ENCODE measurements at regions not wholly inside any gene's neighbourhood (a gene's known extent, or its start where the extent isn't known, plus 50 kb on each side); places are given as distances from the start of the nearest gene placed in this dataset.

DNA sequence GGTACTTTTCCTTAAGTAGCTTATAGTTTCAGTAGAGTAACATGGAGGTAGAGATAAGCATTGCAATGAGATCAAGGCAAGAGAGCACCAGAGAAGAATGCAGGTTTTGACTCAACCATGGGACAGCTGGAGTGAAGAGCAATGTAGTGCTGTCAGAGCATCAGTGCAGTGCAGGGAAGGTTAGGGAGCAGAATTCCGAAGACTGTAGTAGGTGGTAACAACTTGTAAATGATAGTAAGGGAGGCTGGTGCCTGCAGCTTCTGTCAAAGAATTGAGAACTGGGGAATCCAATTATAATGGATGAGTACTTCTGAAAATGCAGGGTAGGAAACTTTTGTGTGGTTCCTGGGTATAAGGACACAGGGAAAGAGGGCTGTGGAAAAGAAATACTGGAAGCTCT lies 183.2 kb downstream of the KCNS3 start:
- H3K4me3 ChIP-seq (ENCODE audit: insufficient read depth, low read depth, low read length) = no peak overlapping the region
- no peak overlapping the region for H2BK5ac ChIP-seq (ENCODE audit: low read depth, low read length, poor library complexity, severe bottlenecking)
- H3K9me3 ChIP-seq (ENCODE audit: control insufficient read depth, insufficient read depth, low read length) = no peaks in the 10 kb centered on the region
- no peak overlapping the region for H3K27ac ChIP-seq (ENCODE audit: insufficient read depth, low read length)
- no peak overlapping the region for H4K91ac ChIP-seq (ENCODE audit: insufficient read depth, low read depth, low read length)
- no peaks in the 10 kb centered on the region; the same call in 1 of the 2 replicates for H3K9me1 ChIP-seq (ENCODE audit: insufficient read depth, low read length)
- WGBS, 2 experiments (ENCODE audit: extremely low coverage in 2 of 2, insufficient read length in 1 of 2) = no CpG with 5 or more reads among the region's 1 CpG
- no peak for DNase-seq
- no peak overlapping the region for H3K18ac ChIP-seq (ENCODE audit: low read depth, low read length)
- no peak overlapping the region for H4K8ac ChIP-seq (ENCODE audit: low read depth in 2 of 2, low read length in 2 of 2)
- TF ChIP-seq POLR2A (IDR thresholded peaks at IDR 0.05; ENCODE audit: low read depth, low read length) = no peak
- TF ChIP-seq, protein P1, sequence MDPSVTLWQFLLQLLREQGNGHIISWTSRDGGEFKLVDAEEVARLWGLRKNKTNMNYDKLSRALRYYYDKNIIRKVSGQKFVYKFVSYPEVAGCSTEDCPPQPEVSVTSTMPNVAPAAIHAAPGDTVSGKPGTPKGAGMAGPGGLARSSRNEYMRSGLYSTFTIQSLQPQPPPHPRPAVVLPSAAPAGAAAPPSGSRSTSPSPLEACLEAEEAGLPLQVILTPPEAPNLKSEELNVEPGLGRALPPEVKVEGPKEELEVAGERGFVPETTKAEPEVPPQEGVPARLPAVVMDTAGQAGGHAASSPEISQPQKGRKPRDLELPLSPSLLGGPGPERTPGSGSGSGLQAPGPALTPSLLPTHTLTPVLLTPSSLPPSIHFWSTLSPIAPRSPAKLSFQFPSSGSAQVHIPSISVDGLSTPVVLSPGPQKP (IDR thresholded peaks at IDR 0.05; ENCODE audit: borderline replicate concordance, low read depth, low read length) = no peak
- no peak for TF ChIP-seq RFX5 (IDR thresholded peaks at IDR 0.05; ENCODE audit: low read depth, low read length)
- no peak for TF ChIP-seq MXI1 (IDR thresholded peaks at IDR 0.05; ENCODE audit: borderline replicate concordance, low read depth, low read length)
- no peak for TF ChIP-seq BHLHE40 (IDR thresholded peaks at IDR 0.05; ENCODE audit: low read depth, low read length)
- TF ChIP-seq RCOR1 (IDR thresholded peaks at IDR 0.05; ENCODE audit: insufficient replicate concordance, low read length) = no peak
- TF ChIP-seq RAD21 (IDR thresholded peaks at IDR 0.05; ENCODE audit: low read length) = no peak
- no peak for TF ChIP-seq CEBPB (IDR thresholded peaks at IDR 0.05; ENCODE audit: low read depth, low read length)
- TF ChIP-seq SMC3 (IDR thresholded peaks at IDR 0.05; ENCODE audit: low read depth, low read length) = no peak
- TF ChIP-seq NFE2L2 (IDR thresholded peaks at IDR 0.05; ENCODE audit: low read depth, low read length) = no peak
- TF ChIP-seq MAZ (IDR thresholded peaks at IDR 0.05; ENCODE audit: borderline replicate concordance, low read depth, low read length) = no peak
- no peak for TF ChIP-seq FOS (IDR thresholded peaks at IDR 0.05; ENCODE audit: low read depth, low read length)
- TF ChIP-seq, protein P2, sequence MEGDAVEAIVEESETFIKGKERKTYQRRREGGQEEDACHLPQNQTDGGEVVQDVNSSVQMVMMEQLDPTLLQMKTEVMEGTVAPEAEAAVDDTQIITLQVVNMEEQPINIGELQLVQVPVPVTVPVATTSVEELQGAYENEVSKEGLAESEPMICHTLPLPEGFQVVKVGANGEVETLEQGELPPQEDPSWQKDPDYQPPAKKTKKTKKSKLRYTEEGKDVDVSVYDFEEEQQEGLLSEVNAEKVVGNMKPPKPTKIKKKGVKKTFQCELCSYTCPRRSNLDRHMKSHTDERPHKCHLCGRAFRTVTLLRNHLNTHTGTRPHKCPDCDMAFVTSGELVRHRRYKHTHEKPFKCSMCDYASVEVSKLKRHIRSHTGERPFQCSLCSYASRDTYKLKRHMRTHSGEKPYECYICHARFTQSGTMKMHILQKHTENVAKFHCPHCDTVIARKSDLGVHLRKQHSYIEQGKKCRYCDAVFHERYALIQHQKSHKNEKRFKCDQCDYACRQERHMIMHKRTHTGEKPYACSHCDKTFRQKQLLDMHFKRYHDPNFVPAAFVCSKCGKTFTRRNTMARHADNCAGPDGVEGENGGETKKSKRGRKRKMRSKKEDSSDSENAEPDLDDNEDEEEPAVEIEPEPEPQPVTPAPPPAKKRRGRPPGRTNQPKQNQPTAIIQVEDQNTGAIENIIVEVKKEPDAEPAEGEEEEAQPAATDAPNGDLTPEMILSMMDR (conservative IDR thresholded peaks at IDR 0.05; ENCODE audit: low read depth, low read length) = no peak
- TF ChIP-seq USF2 (IDR thresholded peaks at IDR 0.05; ENCODE audit: low read depth, low read length) = no peak
- no peak for TF ChIP-seq CHD1 (IDR thresholded peaks at IDR 0.05; ENCODE audit: low read depth, low read length)
- TF ChIP-seq MAFK (IDR thresholded peaks at IDR 0.05; ENCODE audit: low read depth, low read length) = no peak
- no peak overlapping the region for H2AFZ ChIP-seq (replicated peaks; ENCODE audit: low read length, poor library complexity)
- H3K9ac ChIP-seq (ENCODE audit: low read depth, low read length) = no peak overlapping the region
- H3K36me3 ChIP-seq (ENCODE audit: control insufficient read depth, insufficient read depth, low read length) = no peaks in the 10 kb centered on the region
- no peak overlapping the region for H3K14ac ChIP-seq (replicated peaks; ENCODE audit: low read depth, low read length)
- H2BK15ac ChIP-seq (ENCODE audit: low read depth, low read length) = no peak overlapping the region
- no peaks in the 10 kb centered on the region for H3K4me1 ChIP-seq (ENCODE audit: control insufficient read depth, insufficient read depth, low read length)
- H3K79me1 ChIP-seq (ENCODE audit: low read depth in 1 of 2, low read length in 2 of 2) = no peaks in the 10 kb centered on the region
- ChIA-PET CTCF (no interaction called here), POLR2A (ENCODE audit: unreplicated experiment) (no interaction called here)
- no peak overlapping the region for H2AK9ac ChIP-seq (replicated peaks; ENCODE audit: low read depth, low read length, poor library complexity)
- no peak overlapping the region for H2AK5ac ChIP-seq (ENCODE audit: low read depth, low read length)
- in situ Hi-C loops (cut with MboI; ENCODE audit: low sequenced_read_pairs) = no loop called here
- H4K20me1 ChIP-seq (ENCODE audit: insufficient read depth, low read length) = no peaks in the 10 kb centered on the region
- no TSS peak for BruUV-seq (replicated peaks)
- H3K4ac ChIP-seq (ENCODE audit: low read depth, low read length) = no peak overlapping the region
- no peak overlapping the region for H3K23ac ChIP-seq (ENCODE audit: low read depth, low read length)
- H2BK20ac ChIP-seq (ENCODE audit: low read depth, low read length) = no peak overlapping the region
- no peak overlapping the region for H2BK120ac ChIP-seq (ENCODE audit: low read depth, low read length)
- ATAC-seq (ENCODE audit: low read depth) = no peak
- H4K5ac ChIP-seq (ENCODE audit: low read depth, low read length) = no peak overlapping the region
- peaks cover 2% of the 10 kb centered on the region; the same call in 1 of the 2 replicates for H3K27me3 ChIP-seq (ENCODE audit: control insufficient read depth, insufficient read depth, low read length)
- no peak overlapping the region for H3K56ac ChIP-seq (ENCODE audit: extremely low read depth, insufficient read depth, low read length)
- intact Hi-C loops (cut with micrococcal nuclease) = no loop called here
- no peak overlapping the region for H3K4me2 ChIP-seq (ENCODE audit: low read depth, low read length)
- dilution Hi-C loops (cut with HindIII; ENCODE audit: low sequenced_read_pairs, unreplicated experiment) = no loop called here

Measured in IMR-90 (cell line).